PC-3 (cell line): ENCODE measurements at regions not wholly inside any gene's neighbourhood (a gene's known extent, or its start where the extent isn't known, plus 50 kb on each side); places are given as distances from the start of the nearest gene placed in this dataset.

Experiments
- CTCF ChIP-seq: fragments of 300-600 bp; sonication (generic); conservative IDR thresholded peaks from 2 replicates; pipeline ENCODE4 v1.5.1; 2017; ENCODE audit warnings: antibody characterized with exemption, low read depth, mild to moderate bottlenecking, low read length
- EZH2 ChIP-seq: fragments of 300-600 bp; sonication (generic); IDR thresholded peaks from one replicate; pipeline ENCODE4 v1.6.1; 2017; ENCODE audit warnings: antibody characterized with exemption, mild to moderate bottlenecking, low read length; ENCODE audit not compliant: unreplicated experiment
- EZH2phosphoT487 ChIP-seq: fragments of 300-600 bp; sonication (generic); IDR thresholded peaks from 2 replicates; pipeline ENCODE4 v1.6.1; 2018; ENCODE audit warnings: mild to moderate bottlenecking, antibody characterized with exemption, low read length, borderline replicate concordance

- no peak for TF ChIP-seq CTCF
- TF ChIP-seq EZH2 = no peak
- no peak for TF ChIP-seq EZH2phosphoT487
These were observed 79.9 kb upstream of the ANKRD55 start for GRCh38 chr5:56313004-56313531.
